ENCODE measurements at regions not wholly inside any gene's neighbourhood (a gene's known extent, or its start where the extent isn't known, plus 50 kb on each side); places are given as distances from the start of the nearest gene placed in this dataset.

DNA sequence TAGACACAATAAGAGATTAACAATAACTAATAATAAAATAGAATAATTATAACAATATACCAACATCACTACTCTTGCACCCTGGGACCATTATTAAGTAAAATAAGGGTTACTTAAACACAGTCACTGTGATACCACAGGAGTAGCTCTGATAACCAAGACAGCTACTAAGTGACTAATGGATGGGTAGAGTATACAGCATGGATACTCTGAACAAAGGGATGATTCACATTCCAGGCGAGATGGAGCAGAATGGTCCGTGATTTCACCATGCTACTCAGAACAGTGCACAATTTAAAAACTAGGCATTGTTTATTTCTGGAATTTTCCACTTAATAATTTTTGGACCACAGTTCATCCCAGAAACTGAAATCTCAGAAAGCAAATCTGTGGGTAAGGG is 80.0 kb upstream of the FUT9 start:
- H3K27me3 ChIP-seq (ENCODE audit: control insufficient read depth in 1 of 2, insufficient read depth in 1 of 2, low read length in 2 of 2): no peaks in the 10 kb centered on the region
- H3K18ac ChIP-seq (ENCODE audit: low read depth in 1 of 2, low read length in 2 of 2): no peak overlapping the region
- no peaks in the 10 kb centered on the region for H3K4me1 ChIP-seq (ENCODE audit: control insufficient read depth, insufficient read depth, low read depth, low read length)
- H3K4me3 ChIP-seq (ENCODE audit: insufficient read depth in 1 of 2, low read depth in 1 of 2, low read length in 2 of 2): no peak overlapping the region
- no peak overlapping the region for H2AFZ ChIP-seq (ENCODE audit: low read depth, low read length)
- peaks cover 6% of the 10 kb centered on the region for H3K9me3 ChIP-seq (ENCODE audit: control insufficient read depth, low read length)
- no peak overlapping the region for H2AK5ac ChIP-seq (ENCODE audit: low read length, severe bottlenecking)
- no peak overlapping the region for H3K27ac ChIP-seq (ENCODE audit: low read length, poor library complexity, severe bottlenecking)
- H4K8ac ChIP-seq (ENCODE audit: low read length): no peak overlapping the region
- DNase-seq: no peak
- no peak overlapping the region for H2BK5ac ChIP-seq (ENCODE audit: low read depth, low read length, poor library complexity, severe bottlenecking)
- H2BK15ac ChIP-seq (ENCODE audit: low read depth, poor library complexity, severe bottlenecking): no peak overlapping the region
- no peak overlapping the region for H4K91ac ChIP-seq (ENCODE audit: low read length)
- no peak overlapping the region for H3K23ac ChIP-seq (ENCODE audit: low read length in 2 of 2)
- H2BK120ac ChIP-seq (ENCODE audit: low read depth, low read length): no peak overlapping the region
- H3K36me3 ChIP-seq (ENCODE audit: control insufficient read depth in 1 of 2, insufficient read depth in 2 of 2, low read depth in 1 of 2, low read length in 2 of 2): no peaks in the 10 kb centered on the region
- no peak overlapping the region for H2BK12ac ChIP-seq (ENCODE audit: low read length in 2 of 2)
- no peak overlapping the region for H3K4me2 ChIP-seq (ENCODE audit: low read length, poor library complexity, severe bottlenecking)
- no peak overlapping the region for H3K9ac ChIP-seq (ENCODE audit: low read length)
- 80% methylated on average over 1 of the region's 2 CpGs for WGBS
- no peak overlapping the region for H3K4ac ChIP-seq (ENCODE audit: low read depth in 1 of 2, low read length in 2 of 2)
- H3K14ac ChIP-seq (ENCODE audit: low read length in 2 of 2): no peak overlapping the region
- H3K79me1 ChIP-seq (replicated peaks; ENCODE audit: low read length, poor library complexity, severe bottlenecking): no peaks in the 10 kb centered on the region

- Histone ChIP-seq H3K27me3 (ENCODE audit: control insufficient read depth in 1 of 2, insufficient read depth in 1 of 2, low read length in 2 of 2) (no peaks in the 10 kb centered on the region), H3K14ac (ENCODE audit: low read length in 2 of 2) (no peak overlapping the region), H4K91ac (ENCODE audit: low read length) (no peak overlapping the region), H3K9ac (ENCODE audit: low read length) (no peak overlapping the region), H3K23ac (ENCODE audit: low read length in 2 of 2) (no peak overlapping the region), H2BK120ac (ENCODE audit: low read depth, low read length) (no peak overlapping the region), H2BK12ac (ENCODE audit: low read length in 2 of 2) (no peak overlapping the region), H2BK5ac (ENCODE audit: low read depth, low read length, poor library complexity, severe bottlenecking) (no peak overlapping the region), H3K4ac (ENCODE audit: low read depth in 1 of 2, low read length in 2 of 2) (no peak overlapping the region), H3K79me1 (replicated peaks; ENCODE audit: low read length, poor library complexity, severe bottlenecking) (no peaks in the 10 kb centered on the region), H2AFZ (ENCODE audit: low read depth, low read length) (no peak overlapping the region), H3K9me3 (ENCODE audit: control insufficient read depth, low read length) (peaks cover 11% of the 10 kb centered on the region), H3K4me3 (ENCODE audit: insufficient read depth in 1 of 2, low read depth in 1 of 2, low read length in 2 of 2) (no peak overlapping the region), H2AK5ac (ENCODE audit: low read length, severe bottlenecking) (no peak overlapping the region), H3K36me3 (ENCODE audit: control insufficient read depth in 1 of 2, insufficient read depth in 2 of 2, low read depth in 1 of 2, low read length in 2 of 2) (no peaks in the 10 kb centered on the region), H2BK15ac (ENCODE audit: low read depth, poor library complexity, severe bottlenecking) (no peak overlapping the region), H3K4me1 (ENCODE audit: control insufficient read depth, insufficient read depth, low read depth, low read length) (no peaks in the 10 kb centered on the region), H3K4me2 (ENCODE audit: low read length, poor library complexity, severe bottlenecking) (no peak overlapping the region), H3K27ac (ENCODE audit: low read length, poor library complexity, severe bottlenecking) (no peak overlapping the region), H4K8ac (ENCODE audit: low read length) (no peak overlapping the region), H3K18ac (ENCODE audit: low read depth in 1 of 2, low read length in 2 of 2) (no peak overlapping the region)
- 63% methylated on average over 1 of the region's 2 CpGs for WGBS
- DNase-seq: no peak
Observed at GRCh38 chr6:95946906-95947305, 68.9 kb upstream of the FUT9 start.

DNA sequence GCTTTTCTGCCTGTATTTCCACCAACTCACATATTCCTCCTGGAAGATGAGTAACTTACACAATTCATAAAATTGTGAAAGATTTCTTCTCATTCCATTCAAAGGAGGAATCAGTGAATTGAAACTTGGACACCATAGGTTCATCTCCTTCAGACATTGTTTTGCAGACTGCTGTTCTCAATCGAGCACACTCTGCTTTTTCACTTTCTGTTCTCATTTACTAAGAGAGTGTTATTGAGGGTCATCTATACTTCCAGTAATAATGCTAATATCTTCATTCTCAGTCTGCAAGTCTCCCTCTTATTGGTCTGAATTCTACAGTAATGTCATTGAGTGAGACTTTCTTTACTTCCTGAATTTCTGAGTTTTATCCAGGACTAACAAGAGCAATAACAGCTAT is 67.5 kb upstream of the FUT9 start:
- no peak overlapping the region for H3K4me2 ChIP-seq (ENCODE audit: low read length, poor library complexity, severe bottlenecking)
- H2BK5ac ChIP-seq (ENCODE audit: low read depth, low read length, poor library complexity, severe bottlenecking): no peak overlapping the region
- H2BK120ac ChIP-seq (ENCODE audit: low read depth, low read length): no peak overlapping the region
- H4K91ac ChIP-seq (ENCODE audit: low read length): no peak overlapping the region
- H2AK5ac ChIP-seq (ENCODE audit: low read length, severe bottlenecking): no peak overlapping the region
- no peaks in the 10 kb centered on the region for H3K79me1 ChIP-seq (replicated peaks; ENCODE audit: low read length, poor library complexity, severe bottlenecking)
- no peak overlapping the region for H3K23ac ChIP-seq (ENCODE audit: low read length in 2 of 2)
- no peak overlapping the region for H3K18ac ChIP-seq (ENCODE audit: low read depth in 1 of 2, low read length in 2 of 2)
- H3K4ac ChIP-seq (ENCODE audit: low read depth in 1 of 2, low read length in 2 of 2): no peak overlapping the region
- DNase-seq: no peak
- WGBS: no CpG with 5 or more reads among the region's 1 CpG
- H3K14ac ChIP-seq (ENCODE audit: low read length in 2 of 2): no peak overlapping the region
- no peak overlapping the region for H3K27ac ChIP-seq (ENCODE audit: low read length, poor library complexity, severe bottlenecking)
- no peak overlapping the region for H2BK15ac ChIP-seq (ENCODE audit: low read depth, poor library complexity, severe bottlenecking)
- H2AFZ ChIP-seq (ENCODE audit: low read depth, low read length): no peak overlapping the region
- no peak overlapping the region for H3K9ac ChIP-seq (ENCODE audit: low read length)
- no peaks in the 10 kb centered on the region for H3K27me3 ChIP-seq (ENCODE audit: control insufficient read depth in 1 of 2, insufficient read depth in 1 of 2, low read length in 2 of 2)
- H3K36me3 ChIP-seq (ENCODE audit: control insufficient read depth in 1 of 2, insufficient read depth in 2 of 2, low read depth in 1 of 2, low read length in 2 of 2): no peaks in the 10 kb centered on the region
- no peak overlapping the region for H4K8ac ChIP-seq (ENCODE audit: low read length)
- peaks cover 8% of the 10 kb centered on the region for H3K9me3 ChIP-seq (ENCODE audit: control insufficient read depth, low read length)
- H3K4me3 ChIP-seq (ENCODE audit: insufficient read depth in 1 of 2, low read depth in 1 of 2, low read length in 2 of 2): no peak overlapping the region
- no peak overlapping the region for H2BK12ac ChIP-seq (ENCODE audit: low read length in 2 of 2)
- no peaks in the 10 kb centered on the region for H3K4me1 ChIP-seq (ENCODE audit: control insufficient read depth, insufficient read depth, low read depth, low read length)

- no peak overlapping the region for H4K91ac ChIP-seq (ENCODE audit: low read length)
- H2BK12ac ChIP-seq (ENCODE audit: low read length in 2 of 2): no peak overlapping the region
- no peak overlapping the region for H3K14ac ChIP-seq (ENCODE audit: low read length in 2 of 2)
- 100% methylated on average over 1 of the region's 2 CpGs for whole genome bisulfite sequencing
- H3K36me3 ChIP-seq (ENCODE audit: control insufficient read depth in 1 of 2, insufficient read depth in 2 of 2, low read depth in 1 of 2, low read length in 2 of 2): no peaks in the 10 kb centered on the region
- no peak overlapping the region for H3K23ac ChIP-seq (ENCODE audit: low read length in 2 of 2)
- DNase-seq: no peak
- H2BK5ac ChIP-seq (ENCODE audit: low read depth, low read length, poor library complexity, severe bottlenecking): no peak overlapping the region
- H2BK15ac ChIP-seq (ENCODE audit: low read depth, poor library complexity, severe bottlenecking): no peak overlapping the region
- H4K8ac ChIP-seq (ENCODE audit: low read length): no peak overlapping the region
- H3K4me2 ChIP-seq (ENCODE audit: low read length, poor library complexity, severe bottlenecking): no peak overlapping the region
- H3K79me1 ChIP-seq (replicated peaks; ENCODE audit: low read length, poor library complexity, severe bottlenecking): no peaks in the 10 kb centered on the region
- H2AFZ ChIP-seq (ENCODE audit: low read depth, low read length): no peak overlapping the region
- no peak overlapping the region for H2AK5ac ChIP-seq (ENCODE audit: low read length, severe bottlenecking)
- H2BK120ac ChIP-seq (ENCODE audit: low read depth, low read length): no peak overlapping the region
- no peak overlapping the region for H3K27ac ChIP-seq (ENCODE audit: low read length, poor library complexity, severe bottlenecking)
- no peak overlapping the region for H3K18ac ChIP-seq (ENCODE audit: low read depth in 1 of 2, low read length in 2 of 2)
- no peaks in the 10 kb centered on the region for H3K27me3 ChIP-seq (ENCODE audit: control insufficient read depth in 1 of 2, insufficient read depth in 1 of 2, low read length in 2 of 2)
- no peak overlapping the region for H3K4ac ChIP-seq (ENCODE audit: low read depth in 1 of 2, low read length in 2 of 2)
- H3K4me1 ChIP-seq (ENCODE audit: control insufficient read depth, insufficient read depth, low read depth, low read length): no peaks in the 10 kb centered on the region
- no peak overlapping the region for H3K9ac ChIP-seq (ENCODE audit: low read length)
- no peak overlapping the region for H3K4me3 ChIP-seq (ENCODE audit: insufficient read depth in 1 of 2, low read depth in 1 of 2, low read length in 2 of 2)
- H3K9me3 ChIP-seq (ENCODE audit: control insufficient read depth, low read length): peaks cover 8% of the 10 kb centered on the region
Observed at GRCh38 chr6:95949985-95950384, 65.8 kb upstream of the FUT9 start.

Measured in mesenchymal stem cell (in vitro differentiated cells and primary cell).